Natural killer cell treated with Interleukin-12 subunit alpha and Interleukin-12 subunit beta and Interleukin-15 and Interleukin-18, amount 100 ng/mL, for 72 hours (primary cell): ENCODE measurements at regions not wholly inside any gene's neighbourhood (a gene's known extent, or its start where the extent isn't known, plus 50 kb on each side); places are given as distances from the start of the nearest gene placed in this dataset.

Experiments used
- ATAC-seq, 2 donors: fragments of 150-1000 bp; cut with Tn5 transposase in 1 of 2; sonication (Bioruptor Pico), chemical (Tn5 transposase) in 1 of 2; 2 replicates each; pipeline ENCODE4 v1.10.0; 2021
- DNase-seq: peaks from one replicate; pipeline ENCODE4 v3.0.0; 2022; ENCODE audit warnings: low spot score
- H3K27ac Mint-ChIP-seq, 2 donors: 1 replicate in 1 of 2; 2 replicates in 1 of 2; pipeline ENCODE4 v1.8.0; 2022; ENCODE audit warnings: mixed read lengths in 2 of 2, mild to moderate bottlenecking in 1 of 2, moderate library complexity in 1 of 2
- H3K27me3 Mint-ChIP-seq, 2 donors: 1 replicate in 1 of 2; 2 replicates in 1 of 2; pipeline ENCODE4 v1.8.0; 2022; ENCODE audit warnings: mixed read lengths in 2 of 2
- H3K36me3 Mint-ChIP-seq: one replicate; pipeline ENCODE4 v1.8.0; 2022; ENCODE audit warnings: mixed read lengths
- H3K4me1 Mint-ChIP-seq, 2 donors: 1 replicate in 1 of 2; 2 replicates in 1 of 2; pipeline ENCODE4 v1.8.0; 2022; ENCODE audit warnings: low read depth in 2 of 2, mixed read lengths in 2 of 2, mild to moderate bottlenecking in 1 of 2
- H3K4me3 Mint-ChIP-seq: one replicate; pipeline ENCODE4 v1.8.0; 2022; ENCODE audit warnings: mixed read lengths
- H3K9me3 Mint-ChIP-seq: 2 replicates; pipeline ENCODE4 v1.8.0; 2022; ENCODE audit warnings: mixed read lengths

- Mint-ChIP-seq H3K4me3 (no peak overlapping the region), H3K36me3 (no peaks in the 10 kb centered on the region), H3K27ac (no peak overlapping the region), H3K27me3 (no peaks in the 10 kb centered on the region), H3K4me1 (no peaks in the 10 kb centered on the region), H3K9me3 (no peaks in the 10 kb centered on the region)
- no peak for ATAC-seq
- DNase-seq = no peak
Observed at GRCh38 chr3:191518861-191519260, 57.9 kb downstream of the PYDC2 start.

GRCh38 chr3:191521055-191521454 is 60.1 kb downstream of the PYDC2 start:
- Mint-ChIP-seq H3K27me3 (no peaks in the 10 kb centered on the region), H3K9me3 (peaks cover 3% of the 10 kb centered on the region), H3K4me1 (no peaks in the 10 kb centered on the region), H3K36me3 (no peaks in the 10 kb centered on the region), H3K27ac (no peak overlapping the region), H3K4me3 (no peak overlapping the region)
- DNase-seq = no peak
- no peak for ATAC-seq

GRCh38 chr3:191523148-191523547 is 62.2 kb downstream of the PYDC2 start:
- Mint-ChIP-seq H3K27me3 (no peaks in the 10 kb centered on the region), H3K27ac (no peak overlapping the region), H3K36me3 (no peaks in the 10 kb centered on the region), H3K4me1 (no peaks in the 10 kb centered on the region), H3K9me3 (peaks cover 6% of the 10 kb centered on the region), H3K4me3 (no peak overlapping the region)
- DNase-seq (no peak), ATAC-seq (no peak)

- Mint-ChIP-seq H3K4me3 (no peak overlapping the region), H3K27ac (no peak overlapping the region), H3K36me3 (no peaks in the 10 kb centered on the region), H3K4me1 (no peaks in the 10 kb centered on the region), H3K9me3 (peaks cover 6% of the 10 kb centered on the region), H3K27me3 (no peaks in the 10 kb centered on the region)
- ATAC-seq (no peak), DNase-seq (no peak)
Observed at GRCh38 chr3:191528589-191528988, 67.6 kb downstream of the PYDC2 start.

- no peaks in the 10 kb centered on the region for H3K4me1 Mint-ChIP-seq
Observed at GRCh38 chr3:191529992-191530391, 69.0 kb downstream of the PYDC2 start.

GRCh38 chr3:191531434-191531972 is 70.5 kb downstream of the PYDC2 start:
- DNase-seq (no peak), ATAC-seq (no peak)
- no peaks in the 10 kb centered on the region for H3K27me3 Mint-ChIP-seq
- no peaks in the 10 kb centered on the region for H3K36me3 Mint-ChIP-seq
- H3K27ac Mint-ChIP-seq = no peak overlapping the region
- H3K4me1 Mint-ChIP-seq = no peaks in the 10 kb centered on the region
- no peak overlapping the region for H3K4me3 Mint-ChIP-seq
- H3K9me3 Mint-ChIP-seq = peaks cover 2% of the 10 kb centered on the region

More at GRCh38 chr3:191529992-191530391, 69.0 kb downstream of the PYDC2 start:
- DNase-seq = no peak
- ATAC-seq = no peak
- Mint-ChIP-seq H3K36me3 (no peaks in the 10 kb centered on the region), H3K9me3 (peaks cover 3% of the 10 kb centered on the region), H3K27me3 (no peaks in the 10 kb centered on the region), H3K27ac (no peak overlapping the region), H3K4me3 (no peak overlapping the region)

GRCh38 chr3:191543018-191543417 is 82.1 kb downstream of the PYDC2 start:
- H3K27ac Mint-ChIP-seq = no peak overlapping the region
- DNase-seq (no peak), ATAC-seq (no peak)
- no peaks in the 10 kb centered on the region for H3K27me3 Mint-ChIP-seq
- no peaks in the 10 kb centered on the region for H3K36me3 Mint-ChIP-seq
- H3K4me1 Mint-ChIP-seq = no peaks in the 10 kb centered on the region
- peaks cover 11% of the 10 kb centered on the region for H3K9me3 Mint-ChIP-seq
- no peak overlapping the region for H3K4me3 Mint-ChIP-seq

- no peak for ATAC-seq
- H3K27me3 Mint-ChIP-seq = no peaks in the 10 kb centered on the region
- H3K4me3 Mint-ChIP-seq = no peak overlapping the region
- no peak overlapping the region for H3K27ac Mint-ChIP-seq
- peaks cover 11% of the 10 kb centered on the region for H3K9me3 Mint-ChIP-seq
- H3K4me1 Mint-ChIP-seq = no peaks in the 10 kb centered on the region
- no peak for DNase-seq
- H3K36me3 Mint-ChIP-seq = no peaks in the 10 kb centered on the region
Observed at GRCh38 chr3:191543897-191544296, 82.9 kb downstream of the PYDC2 start.

GRCh38 chr3:191549357-191549756 is 88.4 kb downstream of the PYDC2 start:
- no peaks in the 10 kb centered on the region for H3K27me3 Mint-ChIP-seq
- ATAC-seq (no peak), DNase-seq (no peak)
- H3K4me1 Mint-ChIP-seq = no peaks in the 10 kb centered on the region
- no peak overlapping the region for H3K27ac Mint-ChIP-seq
- H3K4me3 Mint-ChIP-seq = no peak overlapping the region
- H3K36me3 Mint-ChIP-seq = no peaks in the 10 kb centered on the region
- peaks cover 8% of the 10 kb centered on the region for H3K9me3 Mint-ChIP-seq

- no peaks in the 10 kb centered on the region for H3K36me3 Mint-ChIP-seq
- peaks cover 11% of the 10 kb centered on the region for H3K9me3 Mint-ChIP-seq
- no peaks in the 10 kb centered on the region for H3K27me3 Mint-ChIP-seq
- ATAC-seq = no peak
- H3K4me1 Mint-ChIP-seq = no peaks in the 10 kb centered on the region
- no peak overlapping the region for H3K27ac Mint-ChIP-seq
- no peak overlapping the region for H3K4me3 Mint-ChIP-seq
- no peak for DNase-seq
Observed at GRCh38 chr3:191555037-191555436, 94.1 kb downstream of the PYDC2 start.

GRCh38 chr3:191557322-191557721 is 96.4 kb downstream of the PYDC2 start:
- no peak for ATAC-seq
- Mint-ChIP-seq H3K4me3 (no peak overlapping the region), H3K27ac (no peak overlapping the region), H3K9me3 (peaks cover 11% of the 10 kb centered on the region), H3K4me1 (no peaks in the 10 kb centered on the region), H3K36me3 (no peaks in the 10 kb centered on the region), H3K27me3 (no peaks in the 10 kb centered on the region)
- no peak for DNase-seq

GRCh38 chr3:191563722-191564121 is 102.8 kb downstream of the PYDC2 start:
- Mint-ChIP-seq H3K36me3 (no peaks in the 10 kb centered on the region), H3K4me1 (no peaks in the 10 kb centered on the region), H3K27ac (no peak overlapping the region), H3K4me3 (no peak overlapping the region), H3K9me3 (peaks cover 10% of the 10 kb centered on the region), H3K27me3 (no peaks in the 10 kb centered on the region)
- no peak for ATAC-seq
- DNase-seq = no peak

GRCh38 chr3:191566469-191566868 is 105.5 kb downstream of the PYDC2 start:
- peaks cover 16% of the 10 kb centered on the region for H3K9me3 Mint-ChIP-seq
- DNase-seq = no peak

GRCh38 chr3:191568206-191568605 is 107.2 kb downstream of the PYDC2 start:
- Mint-ChIP-seq H3K36me3 (no peaks in the 10 kb centered on the region), H3K27ac (no peak overlapping the region), H3K4me1 (no peaks in the 10 kb centered on the region), H3K27me3 (no peaks in the 10 kb centered on the region), H3K9me3 (peaks cover 16% of the 10 kb centered on the region), H3K4me3 (no peak overlapping the region)
- ATAC-seq = no peak
- no peak for DNase-seq

More at GRCh38 chr3:191566469-191566868, 105.5 kb downstream of the PYDC2 start:
- no peak overlapping the region for H3K27ac Mint-ChIP-seq
- no peak for ATAC-seq
- no peaks in the 10 kb centered on the region for H3K4me1 Mint-ChIP-seq
- no peak overlapping the region for H3K4me3 Mint-ChIP-seq
- no peaks in the 10 kb centered on the region for H3K27me3 Mint-ChIP-seq
- H3K36me3 Mint-ChIP-seq = no peaks in the 10 kb centered on the region

- H3K36me3 Mint-ChIP-seq = no peaks in the 10 kb centered on the region
- H3K9me3 Mint-ChIP-seq = peaks cover 14% of the 10 kb centered on the region
- H3K27me3 Mint-ChIP-seq = no peaks in the 10 kb centered on the region
- no peak for DNase-seq
- H3K27ac Mint-ChIP-seq = no peak overlapping the region
- no peaks in the 10 kb centered on the region for H3K4me1 Mint-ChIP-seq
- no peak for ATAC-seq
- no peak overlapping the region for H3K4me3 Mint-ChIP-seq
Observed at GRCh38 chr3:191592105-191592504, 131.1 kb downstream of the PYDC2 start.
